ENCODE measurements at regions not wholly inside any gene's neighbourhood (a gene's known extent, or its start where the extent isn't known, plus 50 kb on each side); places are given as distances from the start of the nearest gene placed in this dataset.

GRCh38 chr16:51009359-51009758, 141.7 kb downstream of the SALL1 start:
- intact Hi-C loops (cut with micrococcal nuclease): no loop called here

GRCh38 chr16:51008607-51009006, 142.5 kb downstream of the SALL1 start:
- ATAC-seq: no peak
- CTCF ChIA-PET: no interaction called here

More at GRCh38 chr16:51009359-51009758, 141.7 kb downstream of the SALL1 start:
- ChIA-PET CTCF (no interaction called here), POLR2A (no interaction called here)
- TF ChIP-seq CTCF (IDR thresholded peaks at IDR 0.05): no peak
- H3K27me3 Mint-ChIP-seq: no peaks in the 10 kb centered on the region
- no peak for ATAC-seq
- no peaks in the 10 kb centered on the region for H3K36me3 Mint-ChIP-seq (ENCODE audit: low read depth)
- no peak overlapping the region for H3K4me3 Mint-ChIP-seq
- no peak for DNase-seq
- H3K4me1 Mint-ChIP-seq (ENCODE audit: low read depth): no peaks in the 10 kb centered on the region
- H3K27ac Mint-ChIP-seq: no peak overlapping the region
- H3K9me3 Mint-ChIP-seq: peaks cover 4% of the 10 kb centered on the region

GRCh38 chr16:51008037-51008436, 143.0 kb downstream of the SALL1 start:
- intact Hi-C loops (cut with micrococcal nuclease): no loop called here
- no peaks in the 10 kb centered on the region for H3K4me1 Mint-ChIP-seq (ENCODE audit: low read depth)
- H3K4me3 Mint-ChIP-seq: no peak overlapping the region
- H3K27ac Mint-ChIP-seq: no peak overlapping the region
- H3K36me3 Mint-ChIP-seq (ENCODE audit: low read depth): no peaks in the 10 kb centered on the region
- no peaks in the 10 kb centered on the region for H3K27me3 Mint-ChIP-seq
- no peak for TF ChIP-seq CTCF (IDR thresholded peaks at IDR 0.05)
- H3K9me3 Mint-ChIP-seq: peaks cover 4% of the 10 kb centered on the region
- no peak for ATAC-seq
- DNase-seq: no peak
- POLR2A ChIA-PET: no interaction called here
- CTCF ChIA-PET: no interaction called here

More at GRCh38 chr16:51008607-51009006, 142.5 kb downstream of the SALL1 start:
- peaks cover 4% of the 10 kb centered on the region for H3K9me3 Mint-ChIP-seq
- POLR2A ChIA-PET: no interaction called here
- H3K4me3 Mint-ChIP-seq: no peak overlapping the region
- intact Hi-C loops (cut with micrococcal nuclease): no loop called here
- H3K27me3 Mint-ChIP-seq: no peaks in the 10 kb centered on the region
- H3K27ac Mint-ChIP-seq: no peak overlapping the region
- DNase-seq: no peak
- no peaks in the 10 kb centered on the region for H3K36me3 Mint-ChIP-seq (ENCODE audit: low read depth)
- no peaks in the 10 kb centered on the region for H3K4me1 Mint-ChIP-seq (ENCODE audit: low read depth)
- no peak for TF ChIP-seq CTCF (IDR thresholded peaks at IDR 0.05)

DNA sequence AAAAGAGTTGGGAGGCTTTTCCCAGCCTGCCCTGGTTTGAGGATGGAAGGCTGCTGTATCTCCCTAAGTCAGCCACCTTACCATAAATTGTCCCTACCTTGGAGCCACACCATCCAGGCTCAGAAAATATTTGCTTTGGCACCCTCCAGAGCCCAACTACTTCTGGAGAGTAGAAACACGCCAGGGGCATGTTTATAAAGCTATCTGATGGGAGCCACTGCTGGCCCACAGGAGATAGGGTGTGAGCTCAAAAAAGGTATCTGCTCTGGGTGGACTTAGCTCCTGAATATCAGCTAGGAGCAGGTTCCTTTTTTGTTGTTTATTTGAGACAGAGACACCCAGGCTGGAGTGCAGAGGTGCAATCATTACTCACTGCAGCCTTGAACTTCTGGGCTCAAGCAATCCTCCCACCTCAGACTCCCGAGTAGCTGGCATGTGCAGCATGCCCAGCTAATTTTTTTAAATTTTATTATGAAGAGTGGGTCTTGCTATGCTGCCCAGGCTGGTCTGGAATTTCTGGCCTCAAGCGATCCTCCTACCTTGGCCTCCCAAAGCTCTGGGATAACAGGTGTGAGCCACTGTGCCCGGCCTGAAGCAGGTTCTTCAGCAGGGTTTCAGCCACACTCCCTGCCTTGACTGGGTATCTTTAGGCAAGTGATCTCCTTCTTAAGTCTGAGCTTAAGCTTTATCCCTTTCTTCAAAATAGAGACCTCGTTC, 147.1 kb downstream of the SALL1 start:
- Mint-ChIP-seq H3K27me3 (peaks cover 1% of the 10 kb centered on the region), H3K4me3 (no peak overlapping the region), H3K36me3 (ENCODE audit: low read depth) (no peaks in the 10 kb centered on the region), H3K27ac (no peak overlapping the region), H3K9me3 (no peaks in the 10 kb centered on the region), H3K4me1 (ENCODE audit: low read depth) (no peaks in the 10 kb centered on the region)
- POLR2A ChIA-PET: no interaction called here
- no peak for TF ChIP-seq CTCF (IDR thresholded peaks at IDR 0.05)
- no peak for DNase-seq
- intact Hi-C loops (cut with micrococcal nuclease): no loop called here
- CTCF ChIA-PET: no interaction called here
- ATAC-seq: no peak

- CTCF ChIA-PET: no interaction called here
- Mint-ChIP-seq H3K36me3 (ENCODE audit: low read depth) (no peaks in the 10 kb centered on the region), H3K4me3 (no peak overlapping the region), H3K27ac (no peak overlapping the region), H3K9me3 (no peaks in the 10 kb centered on the region), H3K4me1 (ENCODE audit: low read depth) (no peaks in the 10 kb centered on the region), H3K27me3 (peaks cover 1% of the 10 kb centered on the region)
- intact Hi-C loops (cut with micrococcal nuclease): no loop called here
- ATAC-seq (no peak), DNase-seq (no peak)
- no peak for TF ChIP-seq CTCF (IDR thresholded peaks at IDR 0.05)
- POLR2A ChIA-PET: no interaction called here
Measured at GRCh38 chr16:51002881-51003490, 148.1 kb downstream of the SALL1 start.

Data from activated CD8-positive, alpha-beta T cell treated with anti-CD3 and anti-CD28 coated beads for 36 hours (primary cell).